ENCODE measurements at regions not wholly inside any gene's neighbourhood (a gene's known extent, or its start where the extent isn't known, plus 50 kb on each side); places are given as distances from the start of the nearest gene placed in this dataset.
"Not testable (repeated sequence)": the region's sequence is repeated elsewhere in the genome, so short reads cannot be mapped to it uniquely, and the experiment has no call there.

DNA sequence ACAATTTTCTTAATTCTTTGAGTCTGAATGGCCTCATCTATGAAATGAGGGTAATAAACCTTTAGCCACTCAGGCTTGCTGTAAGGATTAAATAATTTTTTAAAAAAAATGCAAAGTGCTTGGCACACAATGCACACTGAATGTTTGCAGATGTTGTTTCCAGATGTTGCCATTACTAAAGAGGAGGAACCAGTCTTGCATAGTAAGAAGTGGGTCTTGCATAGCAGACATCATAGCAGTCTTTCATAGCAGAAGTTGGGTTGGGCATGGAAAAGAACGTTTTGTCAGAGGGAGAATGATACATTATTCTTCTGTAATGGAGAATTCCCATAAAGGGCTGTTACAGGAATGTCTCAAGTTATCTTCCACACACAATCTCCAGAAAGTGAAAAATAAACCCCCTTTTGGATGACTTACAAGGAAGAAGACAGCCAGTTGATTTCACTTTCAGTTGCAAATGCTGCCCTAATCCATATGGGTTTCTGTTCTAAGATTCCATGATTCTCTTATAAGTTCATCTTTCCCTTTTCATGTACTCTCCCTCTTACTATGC is 327.7 kb downstream of the SUCLG1 start:
- DNase-seq, result no peak

- DNase-seq, result no peak
Measured at GRCh38 chr2:84129018-84129417, 330.1 kb downstream of the SUCLG1 start.

DNA sequence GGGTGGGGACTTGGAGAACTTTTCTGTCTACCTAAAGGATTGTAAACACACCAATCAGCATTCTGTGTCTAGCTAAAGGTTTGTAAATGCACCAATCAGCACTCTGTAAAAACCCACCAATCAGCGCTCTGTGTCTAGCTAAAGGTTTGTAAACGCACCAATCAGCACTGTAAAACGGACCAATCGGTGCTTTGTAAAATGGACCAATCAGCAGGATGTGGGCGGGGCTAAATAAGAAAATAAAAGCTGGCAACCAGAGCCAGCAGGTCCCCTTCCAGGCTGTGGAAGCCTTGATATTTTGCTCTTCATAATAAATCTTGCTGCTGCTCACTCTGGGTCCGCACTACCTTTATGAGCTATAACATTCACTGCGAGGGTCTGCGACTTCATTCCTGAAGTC is 331.3 kb downstream of the SUCLG1 start:
- not testable (repeated sequence) for DNase-seq

DNA sequence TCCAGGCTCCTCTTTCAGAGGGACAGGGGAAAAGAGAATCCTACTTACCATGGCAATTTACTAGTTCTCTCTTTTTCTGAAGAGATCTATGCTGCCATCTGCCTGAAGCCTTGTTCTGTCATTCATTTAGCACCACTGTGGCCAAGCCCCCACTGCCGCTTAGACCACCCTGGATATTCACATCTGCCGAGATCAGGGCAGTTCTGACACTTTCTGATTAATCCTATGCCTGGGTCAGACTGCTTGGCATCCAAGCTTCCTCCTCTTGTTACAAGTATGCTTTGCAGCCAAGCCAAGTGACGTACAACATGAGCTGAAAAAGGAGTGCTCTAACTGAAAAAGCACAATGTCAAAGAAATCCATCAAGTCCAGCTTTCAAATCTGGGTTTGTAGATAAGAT is 332.6 kb downstream of the SUCLG1 start:
- DNase-seq, result no peak

DNA sequence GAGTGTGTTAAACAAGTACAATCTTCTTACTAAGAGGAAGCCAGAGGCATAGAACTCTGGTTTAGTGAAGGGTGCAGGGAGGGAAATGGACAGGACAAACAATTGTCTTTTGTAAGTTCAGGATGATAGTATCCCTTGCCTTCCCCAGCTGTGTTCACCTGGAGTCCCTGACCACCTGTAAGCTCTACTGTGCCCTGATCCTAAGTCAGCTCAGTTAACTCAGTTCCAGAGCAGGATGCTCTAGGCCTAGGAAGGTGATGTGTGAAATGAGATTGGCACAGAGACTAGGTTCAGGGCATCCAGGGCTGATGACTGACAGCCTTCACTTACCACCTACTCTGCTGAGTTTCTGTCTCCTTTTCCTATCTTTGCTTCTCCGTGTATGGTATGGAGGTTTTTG is 333.0 kb downstream of the SUCLG1 start:
- no peak for DNase-seq

DNA sequence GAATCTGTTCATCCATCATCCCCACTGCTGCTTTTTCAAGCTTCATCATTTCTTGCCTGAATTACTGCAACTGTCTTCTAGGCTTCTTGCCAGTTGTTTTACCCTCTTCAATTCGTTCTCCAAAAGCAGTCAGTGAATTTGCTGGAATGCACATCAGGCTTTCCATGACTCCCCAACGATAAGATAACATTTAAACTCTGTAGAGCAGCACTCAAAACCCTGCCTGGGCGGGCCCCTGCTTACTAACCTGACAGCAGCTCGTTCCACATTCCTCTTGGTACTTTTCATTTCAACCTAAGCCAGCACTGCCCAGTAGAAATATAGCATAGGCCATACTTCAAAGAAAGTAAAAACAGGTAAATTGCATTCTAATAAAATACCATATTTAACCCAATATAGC is 342.9 kb downstream of the SUCLG1 start:
- no peak for DNase-seq

DNA sequence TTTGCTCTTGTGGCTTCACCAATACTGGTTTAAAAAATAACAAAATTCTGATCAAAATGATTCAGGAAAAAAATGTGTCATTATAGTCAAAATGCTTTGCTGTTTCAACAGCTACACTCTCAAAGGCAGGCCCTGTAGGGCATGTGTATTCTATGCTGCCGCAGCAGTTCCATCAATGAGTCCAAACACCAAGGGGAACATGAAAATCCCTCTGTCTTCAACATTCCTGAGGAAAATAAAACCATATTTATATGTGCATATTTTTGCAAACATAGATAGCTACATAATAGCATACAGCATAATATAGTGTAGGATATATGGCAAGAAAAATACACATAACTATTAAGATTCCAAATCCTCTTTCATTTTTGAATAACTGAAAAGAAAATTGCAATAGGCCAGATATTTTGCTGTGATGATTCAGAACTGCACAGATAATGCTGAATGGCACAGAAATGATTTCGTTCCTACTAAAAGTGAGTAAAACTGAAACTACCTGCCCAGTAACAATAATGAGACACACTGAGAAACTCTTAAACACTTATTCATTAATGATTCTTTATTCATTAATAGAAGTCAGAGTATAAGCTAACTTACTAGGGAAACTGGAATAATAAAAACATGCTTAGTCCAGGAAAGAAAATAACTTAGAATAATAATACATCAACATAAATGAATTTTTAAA is 343.8 kb downstream of the SUCLG1 start:
- DNase-seq, result no peak

GRCh38 chr2:84103816-84104527 is 355.1 kb downstream of the SUCLG1 start:
- DNase-seq, result not testable (repeated sequence)

DNA sequence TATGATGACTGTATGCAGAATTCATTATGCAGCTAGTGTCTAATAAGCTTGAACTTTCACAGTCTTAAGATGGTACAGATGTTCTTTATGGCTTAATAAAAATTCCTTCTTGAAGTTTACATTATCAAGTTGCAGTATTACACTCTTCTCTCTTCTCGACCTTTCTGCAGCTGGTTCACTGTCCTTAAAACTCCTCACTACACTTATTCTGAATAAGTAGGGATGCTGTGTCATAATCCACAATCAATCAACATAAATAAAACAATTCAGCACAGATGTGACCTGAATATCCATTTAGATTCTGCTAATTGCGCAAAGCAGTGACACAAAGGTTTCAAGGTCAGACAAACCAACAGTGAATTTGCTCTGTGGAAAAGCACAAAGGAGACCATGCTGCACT is 356.8 kb downstream of the SUCLG1 start:
- DNase-seq, result no peak

GRCh38 chr2:84088656-84089055 is 370.4 kb downstream of the SUCLG1 start:
- no peak for DNase-seq

DNA sequence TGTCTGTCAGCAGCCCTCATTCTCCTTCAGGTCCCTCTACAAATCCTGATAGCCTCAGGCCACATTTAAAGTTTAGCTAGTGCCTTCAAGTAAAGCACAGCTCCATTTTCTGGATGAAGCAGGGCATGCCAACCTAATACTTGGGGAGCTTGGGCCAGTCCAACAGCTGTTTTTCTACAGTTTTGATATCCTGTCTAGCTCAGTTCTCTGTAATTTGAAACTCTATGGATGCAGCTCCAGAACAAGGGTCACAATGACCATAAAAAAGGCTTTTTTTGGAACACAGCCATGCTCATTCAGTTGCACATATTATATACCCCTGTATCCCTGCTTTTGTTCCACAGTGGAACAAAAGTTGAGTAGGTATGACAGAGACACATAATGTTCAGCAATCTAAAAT is 373.5 kb downstream of the SUCLG1 start:
- DNase-seq, result no peak

DNA sequence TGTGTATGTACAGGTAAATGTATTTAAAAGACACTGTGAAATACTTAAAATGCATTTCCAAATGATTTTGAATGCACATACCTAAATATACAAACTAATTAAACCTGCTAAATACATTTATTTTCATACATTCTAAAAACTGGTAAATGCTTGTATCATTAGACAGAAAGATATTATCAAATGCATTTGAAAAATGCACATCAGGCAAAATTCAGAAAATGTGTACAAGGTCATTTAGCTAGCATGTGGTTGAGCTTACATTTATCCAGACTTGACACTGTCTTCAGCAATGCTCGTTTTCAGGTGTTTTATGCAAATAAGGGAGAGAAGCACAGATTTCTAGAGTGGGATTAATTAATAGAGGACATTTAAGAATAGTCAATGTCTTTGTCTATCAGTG is 374.2 kb downstream of the SUCLG1 start:
- no peak for DNase-seq

DNA sequence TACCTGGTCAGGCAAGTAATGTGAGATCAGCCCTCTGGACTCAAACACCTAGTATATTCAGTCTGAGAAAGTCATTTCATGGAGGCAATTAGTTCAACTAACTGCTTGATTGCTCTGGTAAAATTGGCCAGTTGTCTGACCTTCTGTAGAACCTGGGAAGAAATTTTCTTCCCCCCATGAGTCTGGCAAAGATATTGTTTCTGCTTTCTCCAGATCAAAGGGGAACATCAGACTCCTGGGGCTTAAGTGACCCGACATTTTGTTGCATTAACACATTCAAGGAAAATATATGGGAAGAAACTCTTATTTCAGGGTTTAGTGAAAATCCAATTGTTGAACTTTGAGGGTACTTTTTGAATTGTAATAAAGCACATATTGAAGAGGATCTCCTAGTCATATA is 375.1 kb downstream of the SUCLG1 start:
- no peak for DNase-seq

GRCh38 chr2:84078471-84078870 is 380.6 kb downstream of the SUCLG1 start:
- no peak for DNase-seq

GRCh38 chr2:84077496-84077895 is 381.6 kb downstream of the SUCLG1 start:
- peak; percentile 20 for DNase-seq

DNA sequence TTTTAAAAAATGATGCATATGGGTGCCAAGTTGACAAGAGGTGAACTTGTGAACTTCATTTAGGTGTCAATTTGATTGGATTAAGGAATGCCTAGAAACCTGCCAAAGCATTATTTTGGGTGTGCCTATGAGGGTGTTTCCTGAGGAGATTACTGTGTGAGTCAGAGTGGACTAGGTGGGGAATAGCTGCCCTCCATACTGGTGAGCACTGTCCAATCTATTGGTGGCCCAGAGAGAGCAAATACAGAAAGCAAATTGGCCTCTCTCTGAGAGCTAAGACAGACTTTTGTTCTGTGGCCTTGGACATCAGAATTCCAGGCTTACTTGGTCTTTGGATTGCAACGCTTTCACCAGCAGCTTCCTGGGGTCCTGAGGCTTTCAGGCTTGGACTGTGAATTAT is 388.0 kb downstream of the SUCLG1 start:
- DNase-seq, result no peak

GRCh38 chr2:84065857-84066256 is 393.2 kb downstream of the SUCLG1 start:
- DNase-seq, result no peak

GRCh38 chr2:84057917-84058560 is 401.0 kb downstream of the SUCLG1 start:
- no peak for DNase-seq

DNA sequence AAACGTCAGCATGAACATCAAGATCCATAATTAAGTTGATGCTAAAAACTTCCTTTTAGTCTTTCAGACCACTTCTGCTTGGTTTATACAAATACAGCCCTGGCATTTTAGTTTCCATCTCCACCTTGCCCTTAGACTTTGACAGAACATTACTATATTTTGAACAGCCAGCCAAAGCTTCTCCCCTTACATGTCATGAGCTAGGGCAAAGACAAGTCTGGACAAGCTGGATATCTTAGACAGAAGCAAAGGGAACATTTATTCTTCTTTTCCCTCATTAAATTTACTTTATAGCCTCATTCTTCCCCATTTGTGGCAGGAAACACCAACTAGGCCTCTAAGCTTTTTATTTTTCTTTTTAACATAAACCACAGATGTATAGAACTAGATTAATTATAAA is 403.3 kb downstream of the SUCLG1 start:
- no peak for DNase-seq

- not testable (repeated sequence) for DNase-seq
Measured at GRCh38 chr2:84054577-84054976, 404.5 kb downstream of the SUCLG1 start.

GRCh38 chr2:84052913-84053312 is 406.2 kb downstream of the SUCLG1 start:
- DNase-seq, result no peak

- DNase-seq, result no peak
Measured at GRCh38 chr2:84052043-84052442, 407.0 kb downstream of the SUCLG1 start.

DNA sequence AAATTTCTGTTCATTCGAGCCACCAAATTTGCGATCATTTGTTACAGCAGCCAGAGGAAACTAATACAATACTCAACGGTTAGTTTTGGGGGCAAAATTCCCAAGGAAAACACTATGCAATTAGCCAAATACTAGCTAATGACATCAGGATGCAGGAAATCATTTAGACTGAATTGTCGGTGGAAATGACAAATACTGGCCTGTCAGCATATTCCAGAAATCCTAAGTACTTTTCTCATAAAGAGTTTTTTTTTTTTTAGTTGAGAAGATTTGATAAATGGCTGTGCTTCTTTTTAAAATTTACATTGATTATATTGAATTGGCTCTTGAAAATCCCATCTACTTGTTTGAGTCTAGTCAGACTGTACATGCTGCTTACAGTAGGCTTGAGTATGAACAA is 410.1 kb downstream of the SUCLG1 start:
- DNase-seq, result no peak

DNA sequence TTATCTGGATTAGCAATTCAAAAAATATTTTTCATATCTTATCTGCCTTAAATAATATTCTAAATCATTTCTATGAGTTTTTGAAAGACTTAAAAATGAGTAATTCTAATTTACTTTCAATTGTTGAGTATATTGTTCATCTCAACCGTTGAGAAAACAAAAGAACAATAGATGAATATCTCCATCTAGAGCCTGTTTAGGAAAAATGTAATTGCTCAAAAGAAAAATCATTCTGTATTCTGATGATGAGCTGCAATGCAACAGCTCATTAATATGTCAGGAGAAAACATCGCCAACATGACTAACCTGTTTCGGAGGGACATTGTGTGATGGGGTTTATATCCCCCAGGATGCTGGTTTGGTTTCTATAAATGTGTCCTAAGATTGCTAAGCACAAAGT is 417.6 kb downstream of the SUCLG1 start:
- DNase-seq, result no peak
